Endothelial cell of umbilical vein (primary cell): ENCODE measurements at regions not wholly inside any gene's neighbourhood (a gene's known extent, or its start where the extent isn't known, plus 50 kb on each side); places are given as distances from the start of the nearest gene placed in this dataset.

Experiments used
- BruUV-seq: library from RNA; stranded (reverse); fragments of 400-500 nt; replicated peaks from 2 replicates; lab custom pipeline; 2021; lab: Mats Ljungman, UMichigan
- CTCF ChIA-PET: fragments of 300-600, 350-600 bp; sonication (Branson Sonifier 250); formaldehyde crosslinking; loops from one replicate; lab custom pipeline; 2021; ENCODE audit warnings: antibody characterized with exemption, inconsistent platforms; lab: Charles Lee
- POLR2A ChIA-PET: fragments of 300-600, 350-600 bp; sonication (Branson Sonifier 250); formaldehyde crosslinking; loops from one replicate; lab custom pipeline; 2021; ENCODE audit warnings: antibody characterized with exemption, inconsistent platforms; lab: Charles Lee
- DNase-seq: peaks from one replicate; pipeline ENCODE4 v3.0.0-alpha.2; 2011; ENCODE audit warnings: low read depth, low spot score
- FAIRE-seq: peaks from 2 replicates; lab custom pipeline; 2011; peaks lifted over from hg19 to GRCh38; lab: Jason Lieb, UNC
- H2AFZ ChIP-seq: 2 replicates; pipeline ENCODE4 v1.6.0; 2012; ENCODE audit warnings: low read depth, low read length, control low read depth, inconsistent platforms
- H3K27ac ChIP-seq: 2 replicates; pipeline ENCODE4 v1.5.1; 2011; ENCODE audit warnings: low read depth, mild to moderate bottlenecking, control low read depth, low read length, moderate library complexity; ENCODE audit not compliant: insufficient read depth
- H3K27me3 ChIP-seq, 2 experiments: 2 replicates each; pipeline versions ENCODE4 v1.6.0 to v1.6.1; 2011; ENCODE audit warnings: low read length in 2 of 2, mixed read lengths in 1 of 2; ENCODE audit not compliant: control insufficient read depth in 2 of 2, insufficient read depth in 2 of 2
- H3K36me3 ChIP-seq, 2 experiments: 2 replicates in 1 of 2; 3 replicates in 1 of 2; pipeline ENCODE4 v1.5.1; 2011; ENCODE audit warnings: low read length in 2 of 2, mild to moderate bottlenecking in 1 of 2, moderate library complexity in 1 of 2; ENCODE audit not compliant: control insufficient read depth in 2 of 2, insufficient read depth in 2 of 2; ENCODE audit errors: extremely low read depth in 1 of 2
- H3K4me1 ChIP-seq: 3 replicates; pipeline ENCODE4 v1.5.1; 2011; ENCODE audit warnings: mild to moderate bottlenecking, low read length; ENCODE audit not compliant: control insufficient read depth, insufficient read depth; ENCODE audit errors: extremely low read depth
- H3K4me2 ChIP-seq: 2 replicates; pipeline ENCODE4 v1.6.1; 2011; ENCODE audit warnings: low read length, control low read depth, mixed read lengths; ENCODE audit not compliant: insufficient read depth
- H3K4me3 ChIP-seq, 3 experiments: fragments of 200-600 bp in 1 of 3; sonication (generic), shearing (Covaris generic) in 1 of 3; replicated peaks in 1 of 3; 2 replicates each; pipeline ENCODE4 v1.5.1; 2011 to 2016; ENCODE audit warnings: control low read depth in 3 of 3, low read length in 3 of 3, mild to moderate bottlenecking in 2 of 3, inconsistent platforms in 1 of 3, low read depth in 1 of 3, moderate library complexity in 1 of 3; ENCODE audit not compliant: insufficient read depth in 1 of 3
- H3K79me2 ChIP-seq: 2 replicates; pipeline ENCODE4 v1.6.0; 2012; ENCODE audit warnings: low read length, inconsistent platforms; ENCODE audit not compliant: control insufficient read depth, insufficient read depth
- H3K9ac ChIP-seq: replicated peaks from 2 replicates; pipeline ENCODE3; 2011; ENCODE audit warnings: low read length, control low read depth; ENCODE audit not compliant: insufficient read depth; ENCODE audit errors: extremely low read depth
- H3K9me1 ChIP-seq: replicated peaks from 3 replicates; pipeline ENCODE4 v1.6.0; 2011; ENCODE audit warnings: mild to moderate bottlenecking, low read length; ENCODE audit not compliant: control insufficient read depth, insufficient read depth; ENCODE audit errors: extremely low read depth
- H3K9me3 ChIP-seq: replicated peaks from 2 replicates; pipeline ENCODE4 v1.5.1; 2012; ENCODE audit warnings: low read length, inconsistent platforms; ENCODE audit not compliant: control insufficient read depth, insufficient read depth
- H4K20me1 ChIP-seq: replicated peaks from 2 replicates; pipeline ENCODE3; 2011; ENCODE audit warnings: mild to moderate bottlenecking, low read length; ENCODE audit not compliant: control insufficient read depth, insufficient read depth; ENCODE audit errors: extremely low read depth
- EZH2 ChIP-seq: IDR thresholded peaks from 2 replicates; pipeline ENCODE4 v1.6.1; 2012; ENCODE audit warnings: borderline replicate concordance, low read depth, mild to moderate bottlenecking, moderate library complexity, low read length, inconsistent platforms; ENCODE audit not compliant: severe bottlenecking
- FOS ChIP-seq: IDR thresholded peaks from 2 replicates; pipeline ENCODE4 v1.6.1; 2011; ENCODE audit warnings: mild to moderate bottlenecking, low read length, moderate library complexity, borderline replicate concordance; ENCODE audit not compliant: insufficient read depth
- GATA2 ChIP-seq: IDR thresholded peaks from 2 replicates; pipeline ENCODE4 v1.7.0; 2011; ENCODE audit warnings: low read depth, mild to moderate bottlenecking, moderate library complexity, mixed read lengths, low read length; ENCODE audit not compliant: insufficient read length, insufficient read depth
- JUN ChIP-seq: IDR thresholded peaks from 2 replicates; pipeline ENCODE4 v1.6.1; 2011; ENCODE audit warnings: borderline replicate concordance, low read depth; ENCODE audit not compliant: insufficient read length, insufficient read depth
- MYC ChIP-seq: IDR thresholded peaks from one replicate; pipeline ENCODE4 v1.6.1; 2011; ENCODE audit warnings: mild to moderate bottlenecking, low read depth, low read length
- POLR2A ChIP-seq: IDR thresholded peaks from 2 replicates; pipeline ENCODE4 v1.6.1; 2012; ENCODE audit warnings: low read depth, mild to moderate bottlenecking, control low read depth, low read length
- POLR2AphosphoS5 ChIP-seq: IDR thresholded peaks from 2 replicates; pipeline ENCODE4 v1.6.1; 2012; ENCODE audit warnings: low read depth, mild to moderate bottlenecking, control low read depth, low read length, moderate library complexity; ENCODE audit not compliant: insufficient read depth
- dilution Hi-C: fragments of 300-500 bp; cut with MboI; formaldehyde crosslinking; loops from one replicate; pipeline ENCODE4 v1.15.0; 2019; ENCODE audit warnings: low sequenced_read_pairs; ENCODE audit not compliant: extremely low pct_ligation_motif_present
- intact Hi-C: fragments of 100-400 bp; cut with micrococcal nuclease; formaldehyde crosslinking; loops from one replicate; pipeline ENCODE4 v1.10.0; 2022
- TF ChIP-seq, protein P1 (sequence below): IDR thresholded peaks from 2 replicates; pipeline ENCODE4 v1.6.1; 2011; ENCODE audit not compliant: insufficient read depth, insufficient read length
- TF ChIP-seq, protein P2 (sequence below), 2 donors: IDR thresholded peaks; 1 replicate in 1 of 2; 2 replicates in 1 of 2; pipeline ENCODE4 v1.5.1; 2011; ENCODE audit warnings: low read length in 2 of 2, mild to moderate bottlenecking in 2 of 2, moderate library complexity in 2 of 2, control low read depth in 1 of 2, inconsistent platforms in 1 of 2, low read depth in 1 of 2; ENCODE audit not compliant: insufficient read depth in 1 of 2; ENCODE audit errors: extremely low read depth in 1 of 2

DNA sequence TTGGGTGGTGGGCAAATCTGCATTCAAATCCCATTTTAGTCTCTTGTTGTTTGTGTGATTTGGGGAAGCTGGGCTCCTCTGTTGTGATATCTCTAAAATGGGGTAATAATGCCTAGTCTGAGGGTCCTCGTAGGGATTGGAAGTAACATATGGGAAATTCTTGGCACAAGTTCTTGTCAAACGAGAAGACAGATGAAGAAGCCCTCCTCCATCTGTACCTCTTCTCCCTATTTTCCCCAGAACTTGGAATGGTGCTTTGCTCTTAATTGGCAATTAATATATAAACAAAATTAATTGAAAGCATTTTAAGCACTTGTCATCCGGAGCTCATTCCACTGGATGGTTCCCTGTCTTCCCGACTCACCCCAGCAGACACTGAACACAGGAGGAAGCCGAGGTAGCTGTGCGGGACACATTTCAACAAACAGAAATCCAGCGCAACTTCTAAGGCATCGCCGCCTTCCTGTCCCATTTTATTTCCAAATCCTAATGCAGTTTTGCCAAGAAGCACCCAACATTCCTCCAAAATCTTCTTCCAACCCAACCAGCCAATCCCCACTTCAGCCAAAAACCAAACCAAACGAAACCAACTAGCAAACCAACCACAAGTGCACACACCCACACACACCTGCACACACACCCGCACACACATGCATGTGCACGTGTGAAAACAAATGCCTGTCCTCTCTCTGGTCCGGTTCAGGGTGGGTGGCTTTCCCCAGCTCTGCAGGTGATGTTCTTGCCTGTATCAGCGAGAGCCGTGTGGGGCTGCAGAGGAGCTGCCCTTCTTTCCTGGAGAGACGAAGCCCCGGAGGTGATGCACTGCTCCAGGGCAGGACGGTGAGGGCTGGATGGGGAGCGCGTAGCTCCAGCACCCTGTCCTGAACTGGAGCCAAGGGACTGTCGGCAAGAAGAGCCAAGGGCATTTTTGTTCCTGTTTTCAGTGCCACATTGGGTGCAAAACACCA is 100.8 kb upstream of the B3GAT1 start:
- Histone ChIP-seq H3K9me3 (no peaks in the 10 kb centered on the region), H3K9ac (no peak overlapping the region), H3K4me3 (no peak overlapping the region), H3K27me3 (no peaks in the 10 kb centered on the region), H3K79me2 (no peaks in the 10 kb centered on the region), H2AFZ (no peak overlapping the region), H3K4me2 (no peak overlapping the region), H3K4me1 (peaks cover 14% of the 10 kb centered on the region), H3K9me1 (no peaks in the 10 kb centered on the region), H3K36me3 (no peaks in the 10 kb centered on the region), H4K20me1 (no peaks in the 10 kb centered on the region), H3K27ac (no peak overlapping the region)
- intact Hi-C loops: no loop called here
- dilution Hi-C loops: no loop called here
- no peak for FAIRE-seq
- POLR2A ChIA-PET: no interaction called here
- BruUV-seq: no TSS peak
- TF ChIP-seq GATA2: no peak
- TF ChIP-seq FOS: no peak
- TF ChIP-seq EZH2: no peak
- TF ChIP-seq MYC: no peak
- no peak for TF ChIP-seq POLR2A
- TF ChIP-seq, protein P1, sequence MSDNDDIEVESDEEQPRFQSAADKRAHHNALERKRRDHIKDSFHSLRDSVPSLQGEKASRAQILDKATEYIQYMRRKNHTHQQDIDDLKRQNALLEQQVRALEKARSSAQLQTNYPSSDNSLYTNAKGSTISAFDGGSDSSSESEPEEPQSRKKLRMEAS: no peak
- no peak for TF ChIP-seq POLR2AphosphoS5
- no peak for TF ChIP-seq JUN
- TF ChIP-seq, protein P2, sequence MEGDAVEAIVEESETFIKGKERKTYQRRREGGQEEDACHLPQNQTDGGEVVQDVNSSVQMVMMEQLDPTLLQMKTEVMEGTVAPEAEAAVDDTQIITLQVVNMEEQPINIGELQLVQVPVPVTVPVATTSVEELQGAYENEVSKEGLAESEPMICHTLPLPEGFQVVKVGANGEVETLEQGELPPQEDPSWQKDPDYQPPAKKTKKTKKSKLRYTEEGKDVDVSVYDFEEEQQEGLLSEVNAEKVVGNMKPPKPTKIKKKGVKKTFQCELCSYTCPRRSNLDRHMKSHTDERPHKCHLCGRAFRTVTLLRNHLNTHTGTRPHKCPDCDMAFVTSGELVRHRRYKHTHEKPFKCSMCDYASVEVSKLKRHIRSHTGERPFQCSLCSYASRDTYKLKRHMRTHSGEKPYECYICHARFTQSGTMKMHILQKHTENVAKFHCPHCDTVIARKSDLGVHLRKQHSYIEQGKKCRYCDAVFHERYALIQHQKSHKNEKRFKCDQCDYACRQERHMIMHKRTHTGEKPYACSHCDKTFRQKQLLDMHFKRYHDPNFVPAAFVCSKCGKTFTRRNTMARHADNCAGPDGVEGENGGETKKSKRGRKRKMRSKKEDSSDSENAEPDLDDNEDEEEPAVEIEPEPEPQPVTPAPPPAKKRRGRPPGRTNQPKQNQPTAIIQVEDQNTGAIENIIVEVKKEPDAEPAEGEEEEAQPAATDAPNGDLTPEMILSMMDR (IDR thresholded peaks at IDR 0.05; ENCODE audit: extremely low read depth in 1 of 2, insufficient read depth in 1 of 2, low read depth in 1 of 2, low read length in 2 of 2): no peak
- no peak for DNase-seq
- CTCF ChIA-PET: no interaction called here
